ENCODE measurements at regions not wholly inside any gene's neighbourhood (a gene's known extent, or its start where the extent isn't known, plus 50 kb on each side); places are given as distances from the start of the nearest gene placed in this dataset.

DNA sequence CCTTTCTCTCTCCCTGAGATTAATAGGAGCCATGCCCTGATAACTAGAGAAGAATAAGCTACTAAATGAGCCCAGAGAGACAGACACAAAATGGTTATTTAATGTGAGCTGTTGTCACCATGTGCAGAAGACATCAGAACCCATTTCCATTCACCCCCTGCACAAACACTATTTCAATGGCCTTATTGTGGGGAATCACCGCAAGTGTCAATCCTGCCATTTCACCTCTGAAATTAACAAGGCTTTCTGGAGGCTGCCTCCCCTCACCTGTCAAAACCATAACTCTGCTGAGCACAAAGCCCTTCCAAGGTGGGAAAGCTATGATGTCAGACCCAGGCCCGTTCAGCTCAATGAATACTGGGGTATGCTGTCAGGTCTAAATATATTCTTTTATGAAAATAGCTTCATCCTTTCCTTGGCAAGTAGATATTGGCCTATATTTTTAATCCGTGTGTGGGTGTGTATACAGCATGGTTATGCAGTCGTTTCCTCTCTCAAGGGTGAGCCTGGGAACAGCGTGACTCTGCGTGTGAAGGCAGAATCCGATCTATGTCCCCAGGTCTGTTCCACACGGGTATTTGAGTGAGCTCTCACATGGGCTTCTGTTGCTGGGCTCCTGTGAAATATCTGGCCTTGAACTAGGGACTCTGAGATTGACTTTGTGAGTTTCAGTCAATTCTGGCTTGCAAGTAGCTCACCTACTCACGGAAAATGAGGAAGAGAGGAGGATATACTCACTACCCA, 266.3 kb downstream of the FBXW7 start:
- DNase-seq (ENCODE audit: low read depth in 2 of 3, low spot score in 1 of 3): no peak

GRCh38 chr4:152267811-152268210, 268.1 kb downstream of the FBXW7 start:
- no peak for DNase-seq (ENCODE audit: low read depth in 2 of 3, low spot score in 1 of 3)

GRCh38 chr4:152266831-152267480, 268.9 kb downstream of the FBXW7 start:
- no peak for DNase-seq (ENCODE audit: low read depth in 2 of 3, low spot score in 1 of 3)

GRCh38 chr4:152265149-152265621, 270.7 kb downstream of the FBXW7 start:
- DNase-seq (ENCODE audit: low read depth in 2 of 3, low spot score in 1 of 3): no peak

DNA sequence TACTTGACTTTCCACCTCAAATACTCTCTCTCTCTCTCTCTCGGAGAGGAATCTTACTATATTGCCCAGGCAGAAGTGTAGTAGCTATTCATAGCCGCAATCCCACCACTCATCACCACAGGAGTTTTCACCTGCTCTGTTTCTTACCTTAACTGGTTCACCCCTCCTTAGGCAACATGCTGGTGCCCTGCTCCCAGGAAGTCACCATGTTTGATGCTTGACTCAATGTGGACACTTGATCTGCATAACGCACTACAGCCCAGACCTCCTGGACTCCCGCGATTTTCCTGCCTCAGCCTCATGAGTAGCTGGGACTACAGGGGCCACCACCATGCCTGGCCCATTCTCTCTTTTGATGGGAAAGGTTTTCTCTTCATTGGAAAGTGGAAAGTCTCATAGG, 271.8 kb downstream of the FBXW7 start:
- DNase-seq (ENCODE audit: low read depth in 2 of 3, low spot score in 1 of 3): no peak

- no peak for DNase-seq (ENCODE audit: low read depth in 2 of 3, low spot score in 1 of 3)
Observed at GRCh38 chr4:152259866-152260265, 276.0 kb downstream of the FBXW7 start.

- no peak for DNase-seq (ENCODE audit: low read depth in 2 of 3, low spot score in 1 of 3)
Observed at GRCh38 chr4:152258804-152259708, 276.8 kb downstream of the FBXW7 start.

GRCh38 chr4:152258391-152258790, 277.5 kb downstream of the FBXW7 start:
- DNase-seq (ENCODE audit: low read depth in 2 of 3, low spot score in 1 of 3): no peak

- no peak for DNase-seq (ENCODE audit: low read depth in 2 of 3, low spot score in 1 of 3)
Observed at GRCh38 chr4:152257601-152258066, 278.3 kb downstream of the FBXW7 start.

- no peak for DNase-seq (ENCODE audit: low read depth in 2 of 3, low spot score in 1 of 3)
Observed at GRCh38 chr4:152256996-152257395, 278.9 kb downstream of the FBXW7 start.

- DNase-seq (ENCODE audit: low read depth in 2 of 3, low spot score in 1 of 3): peak; percentile 40 to 48 (median 45)
Observed at GRCh38 chr4:152255437-152255836, 280.5 kb downstream of the FBXW7 start.

DNA sequence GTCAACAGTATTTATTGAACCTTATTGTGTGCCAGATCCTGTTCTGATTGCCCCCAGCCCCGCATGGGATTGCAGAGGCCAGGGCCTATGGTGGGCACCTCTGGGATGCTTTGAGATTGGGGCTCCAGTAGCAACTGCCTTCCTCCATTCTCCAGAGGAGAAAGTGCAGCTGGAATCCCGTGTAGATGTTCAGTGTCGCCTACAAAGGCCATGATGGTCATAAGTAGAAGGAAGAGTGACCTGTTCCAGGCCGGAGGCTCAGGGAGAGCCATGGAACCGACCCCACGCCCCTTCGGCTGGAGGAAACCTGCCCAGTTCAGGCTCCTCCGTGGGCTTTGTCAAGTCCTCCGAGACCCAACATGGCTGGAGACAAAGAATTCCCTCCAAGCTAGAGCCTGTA, 287.5 kb downstream of the FBXW7 start:
- no peak for DNase-seq (ENCODE audit: low read depth in 2 of 3, low spot score in 1 of 3)

DNA sequence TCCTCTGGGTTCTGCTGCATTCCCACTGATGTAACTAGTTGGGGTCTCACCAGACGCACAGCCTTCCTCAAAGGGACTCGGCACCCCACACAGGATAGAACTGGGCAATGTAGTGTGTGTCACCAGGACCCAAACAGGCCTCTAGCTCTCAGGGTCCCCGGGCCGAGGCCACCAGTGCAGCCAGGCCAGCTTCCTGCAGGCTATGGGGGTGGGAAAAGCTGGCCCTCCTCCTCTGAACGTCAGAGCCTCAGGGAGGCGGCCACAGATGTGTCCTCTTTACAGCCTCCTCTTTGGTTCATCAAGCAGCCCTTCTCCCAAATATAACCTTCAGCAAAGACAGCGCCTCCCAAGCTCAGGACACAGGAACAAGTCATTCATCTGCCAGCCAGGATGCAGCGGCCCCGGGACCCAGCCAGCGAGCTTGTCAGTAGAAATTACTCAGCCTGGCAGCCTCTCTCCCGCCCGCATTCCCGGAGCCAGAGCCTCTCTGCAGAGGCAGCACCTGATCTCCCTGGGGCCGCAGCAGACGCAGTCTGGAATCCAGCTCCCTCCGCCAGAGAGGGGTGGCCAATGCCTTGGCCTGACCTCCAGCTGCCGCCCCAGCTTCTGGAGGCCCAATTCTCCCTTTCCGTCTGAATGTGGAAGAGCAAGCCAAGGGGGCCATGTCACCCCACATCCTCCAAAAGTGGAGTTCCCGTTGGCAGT, 288.5 kb downstream of the FBXW7 start:
- no peak for DNase-seq (ENCODE audit: low read depth in 2 of 3, low spot score in 1 of 3)

- DNase-seq (ENCODE audit: low read depth in 2 of 3, low spot score in 1 of 3): no peak
Observed at GRCh38 chr4:152246659-152247058, 289.2 kb downstream of the FBXW7 start.

- no peak for DNase-seq (ENCODE audit: low read depth in 2 of 3, low spot score in 1 of 3)
Observed at GRCh38 chr4:152245680-152246079, 290.2 kb downstream of the FBXW7 start.

- no peak for DNase-seq (ENCODE audit: low read depth in 2 of 3, low spot score in 1 of 3)
Observed at GRCh38 chr4:152244659-152245058, 291.2 kb downstream of the FBXW7 start.

GRCh38 chr4:152243896-152244595, 291.8 kb downstream of the FBXW7 start:
- DNase-seq (ENCODE audit: low read depth in 2 of 3, low spot score in 1 of 3): no peak

DNA sequence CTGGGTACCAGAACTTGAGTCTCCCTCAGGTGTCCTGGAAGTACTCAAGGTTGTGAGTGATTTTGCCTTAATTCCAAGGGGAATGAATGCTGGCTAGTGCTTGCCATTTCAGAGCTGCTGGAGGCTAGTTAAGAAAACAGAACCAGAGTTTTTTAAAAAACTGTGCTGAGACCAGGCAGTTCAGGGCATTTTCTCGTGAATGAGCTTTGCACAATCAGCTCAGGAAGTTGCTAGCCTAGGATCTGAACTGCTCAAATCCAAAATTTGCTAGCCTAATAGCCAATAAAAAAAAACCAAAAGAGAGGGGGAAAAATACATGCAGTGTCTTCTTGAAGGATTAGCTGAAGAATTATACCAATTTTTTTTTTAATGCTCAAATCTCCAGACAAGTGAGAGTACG, 292.7 kb downstream of the FBXW7 start:
- no peak for DNase-seq (ENCODE audit: low read depth in 2 of 3, low spot score in 1 of 3)

- DNase-seq (ENCODE audit: low read depth in 2 of 3, low spot score in 1 of 3): no peak
Observed at GRCh38 chr4:152240232-152240631, 295.7 kb downstream of the FBXW7 start.

GRCh38 chr4:152239216-152239615, 296.7 kb downstream of the FBXW7 start:
- DNase-seq (ENCODE audit: low read depth in 2 of 3, low spot score in 1 of 3): no peak

Data from stimulated activated CD4-positive, alpha-beta T cell treated with anti-CD3 and anti-CD28 coated beads, Interleukin-12 subunit alpha, Interleukin-12 subunit beta, amount 100 ng/mL, for 48 hours (primary cell).